ENCODE measurements at regions not wholly inside any gene's neighbourhood (a gene's known extent, or its start where the extent isn't known, plus 50 kb on each side); places are given as distances from the start of the nearest gene placed in this dataset.

GRCh38 chr6:66838764-66839163 is 1131.7 kb upstream of the EYS start:
- TF ChIP-seq CTCF (IDR thresholded peaks at IDR 0.05) (no peak), ZFX (IDR thresholded peaks at IDR 0.05; ENCODE audit: borderline replicate concordance) (no peak)
